GM12872 (cell line): ENCODE measurements at regions not wholly inside any gene's neighbourhood (a gene's known extent, or its start where the extent isn't known, plus 50 kb on each side); places are given as distances from the start of the nearest gene placed in this dataset.

Experiments
- CTCF ChIP-seq: IDR thresholded peaks from 3 replicates; pipeline ENCODE4 v1.5.1; 2011; ENCODE audit warnings: low read depth, mild to moderate bottlenecking, low read length, moderate library complexity; ENCODE audit not compliant: insufficient read depth

- no peak for TF ChIP-seq CTCF
Measured at GRCh38 chr6:132054525-132054924, 103.4 kb upstream of the CCN2 start.

- TF ChIP-seq CTCF: no peak
Measured at GRCh38 chr6:132053511-132053910, 102.3 kb upstream of the CCN2 start.

- TF ChIP-seq CTCF: no peak
Measured at GRCh38 chr6:132052096-132052495, 100.9 kb upstream of the CCN2 start.

GRCh38 chr6:132045877-132046276 is 94.7 kb upstream of the CCN2 start:
- TF ChIP-seq CTCF: no peak

- no peak for TF ChIP-seq CTCF
Measured at GRCh38 chr6:132043148-132043547, 92.0 kb upstream of the CCN2 start.

GRCh38 chr6:132041706-132042105 is 90.5 kb upstream of the CCN2 start:
- TF ChIP-seq CTCF: no peak

- no peak for TF ChIP-seq CTCF
Measured at GRCh38 chr6:132028029-132028428, 76.9 kb upstream of the CCN2 start.

GRCh38 chr6:132025468-132025867 is 74.3 kb upstream of the CCN2 start:
- no peak for TF ChIP-seq CTCF
